CD4-positive, alpha-beta T cell (primary cell): ENCODE measurements at regions not wholly inside any gene's neighbourhood (a gene's known extent, or its start where the extent isn't known, plus 50 kb on each side); places are given as distances from the start of the nearest gene placed in this dataset.

ENCODE experiments used
- ATAC-seq: fragments of 200-7000 bp; cut with Tn5 transposase; one replicate; pipeline ENCODE4 v1.10.0; 2022; ENCODE audit warnings: mild to moderate bottlenecking; ENCODE audit not compliant: poor library complexity
- CTCF ChIA-PET: fragments of 350-600 bp; sonication (Branson Sonifier 250); formaldehyde crosslinking; loops from one replicate; lab custom pipeline; 2021; ENCODE audit warnings: antibody characterized with exemption, inconsistent platforms; lab: Charles Lee
- POLR2A ChIA-PET: fragments of 350-600 bp; sonication (Branson Sonifier 250); formaldehyde crosslinking; loops from one replicate; lab custom pipeline; 2021; ENCODE audit warnings: antibody characterized with exemption, inconsistent platforms; lab: Charles Lee
- DNase-seq, 14 experiments: peaks; one replicate each; pipeline ENCODE4 v3.0.0-alpha.2; 2013 to 2020; ENCODE audit warnings: mixed read lengths in 2 of 14
- H3K27ac ChIP-seq, 2 donors: one replicate each; pipeline versions ENCODE4 v1.5.1 to v1.7.0; 2013; ENCODE audit warnings: low read length in 2 of 2, low read depth in 1 of 2, mild to moderate bottlenecking in 1 of 2
- H3K27me3 ChIP-seq, 2 experiments: 1 replicate in 1 of 2; 2 replicates in 1 of 2; pipeline versions ENCODE4 v1.6.1 to v1.7.0; 2013; ENCODE audit warnings: low read length in 2 of 2, control low read depth in 1 of 2, mild to moderate bottlenecking in 1 of 2, moderate library complexity in 1 of 2; ENCODE audit not compliant: insufficient read depth in 2 of 2, control insufficient read depth in 1 of 2
- H3K36me3 ChIP-seq: one replicate; pipeline ENCODE4 v1.6.1; 2013; ENCODE audit warnings: low read length, control low read depth; ENCODE audit not compliant: insufficient read depth
- H3K4me1 ChIP-seq: one replicate; pipeline ENCODE4 v1.6.1; 2013; ENCODE audit warnings: low read length, control low read depth; ENCODE audit not compliant: insufficient read depth
- H3K4me3 ChIP-seq: one replicate; pipeline ENCODE4 v1.5.1; 2013; ENCODE audit warnings: mild to moderate bottlenecking, low read length, moderate library complexity
- H3K9me3 ChIP-seq, 2 experiments: 1 replicate in 1 of 2; 2 replicates in 1 of 2; pipeline versions ENCODE4 v1.6.1 to v1.7.0; 2013; ENCODE audit warnings: low read length in 2 of 2, mild to moderate bottlenecking in 2 of 2, control low read depth in 1 of 2, moderate library complexity in 1 of 2; ENCODE audit not compliant: control insufficient read depth in 1 of 2, insufficient read depth in 1 of 2
- H3K27ac Mint-ChIP-seq: one replicate; pipeline ENCODE4 v1.8.0; 2020; ENCODE audit warnings: mixed read lengths
- H3K27me3 Mint-ChIP-seq: one replicate; pipeline ENCODE4 v1.8.0; 2021; ENCODE audit warnings: mixed read lengths
- H3K36me3 Mint-ChIP-seq: one replicate; pipeline ENCODE4 v1.8.0; 2021; ENCODE audit warnings: low read depth, mixed read lengths
- H3K4me1 Mint-ChIP-seq: one replicate; pipeline ENCODE4 v1.8.0; 2021; ENCODE audit warnings: low read depth, mixed read lengths
- H3K4me3 Mint-ChIP-seq: one replicate; pipeline ENCODE4 v1.8.0; 2020; ENCODE audit warnings: mild to moderate bottlenecking, mixed read lengths
- H3K9me3 Mint-ChIP-seq: one replicate; pipeline ENCODE4 v1.8.0; 2020; ENCODE audit warnings: mixed read lengths
- intact Hi-C, 2 experiments: fragments of 100-400 bp; cut with DNase I in 1 of 2; cut with micrococcal nuclease in 1 of 2; formaldehyde crosslinking; loops; one replicate each; pipeline versions ENCODE4 v1.15.1 to v1.9.0; 2023 to 2025; cut with DNase I, micrococcal nuclease
- TF ChIP-seq, protein P1 (sequence below): fragments of 200-600 bp; IDR thresholded peaks from one replicate; pipeline ENCODE4 v1.8.0; 2022; ENCODE audit warnings: antibody characterized with exemption, mild to moderate bottlenecking

DNA sequence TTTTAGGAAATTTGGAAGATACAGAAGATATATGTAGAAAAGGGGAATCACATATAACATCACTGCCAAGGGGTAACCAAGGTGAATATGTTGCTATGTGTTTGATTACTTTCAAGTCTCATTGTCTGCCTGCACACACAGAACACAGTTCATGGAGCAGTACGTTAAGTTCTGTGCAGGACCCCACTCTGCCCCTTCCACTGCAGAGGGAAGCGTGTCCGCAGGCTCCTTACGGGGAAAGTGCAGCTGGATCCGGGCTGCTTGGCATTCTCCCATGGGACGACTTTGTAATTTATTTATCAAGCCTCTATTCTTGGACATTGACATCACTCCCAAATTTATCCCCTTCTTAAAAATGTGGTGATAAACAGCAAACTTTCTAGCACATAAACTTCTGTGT is 226.8 kb downstream of the FOXL1 start:
- CTCF ChIA-PET: no interaction called here
- no peak overlapping the region for H3K4me3 Mint-ChIP-seq
- H3K27ac Mint-ChIP-seq: no peak overlapping the region
- ATAC-seq: no peak
- POLR2A ChIA-PET: no interaction called here
- TF ChIP-seq, protein P1, sequence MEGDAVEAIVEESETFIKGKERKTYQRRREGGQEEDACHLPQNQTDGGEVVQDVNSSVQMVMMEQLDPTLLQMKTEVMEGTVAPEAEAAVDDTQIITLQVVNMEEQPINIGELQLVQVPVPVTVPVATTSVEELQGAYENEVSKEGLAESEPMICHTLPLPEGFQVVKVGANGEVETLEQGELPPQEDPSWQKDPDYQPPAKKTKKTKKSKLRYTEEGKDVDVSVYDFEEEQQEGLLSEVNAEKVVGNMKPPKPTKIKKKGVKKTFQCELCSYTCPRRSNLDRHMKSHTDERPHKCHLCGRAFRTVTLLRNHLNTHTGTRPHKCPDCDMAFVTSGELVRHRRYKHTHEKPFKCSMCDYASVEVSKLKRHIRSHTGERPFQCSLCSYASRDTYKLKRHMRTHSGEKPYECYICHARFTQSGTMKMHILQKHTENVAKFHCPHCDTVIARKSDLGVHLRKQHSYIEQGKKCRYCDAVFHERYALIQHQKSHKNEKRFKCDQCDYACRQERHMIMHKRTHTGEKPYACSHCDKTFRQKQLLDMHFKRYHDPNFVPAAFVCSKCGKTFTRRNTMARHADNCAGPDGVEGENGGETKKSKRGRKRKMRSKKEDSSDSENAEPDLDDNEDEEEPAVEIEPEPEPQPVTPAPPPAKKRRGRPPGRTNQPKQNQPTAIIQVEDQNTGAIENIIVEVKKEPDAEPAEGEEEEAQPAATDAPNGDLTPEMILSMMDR: no peak
- H3K36me3 Mint-ChIP-seq: no peaks in the 10 kb centered on the region
- H3K4me1 Mint-ChIP-seq: no peaks in the 10 kb centered on the region
- no peaks in the 10 kb centered on the region for H3K36me3 ChIP-seq
- H3K9me3 Mint-ChIP-seq: no peaks in the 10 kb centered on the region
- intact Hi-C loops: no loop called here
- no peaks in the 10 kb centered on the region for H3K4me1 ChIP-seq
- peaks cover 41% of the 10 kb centered on the region for H3K27me3 Mint-ChIP-seq
- no peak overlapping the region for H3K4me3 ChIP-seq
- peaks cover 11 to 15% of the 10 kb centered on the region in 2 experiments for H3K27me3 ChIP-seq
- H3K9me3 ChIP-seq: peaks cover 0 to 19% of the 10 kb centered on the region in 2 experiments
- DNase-seq: no peak
- no peak overlapping the region for H3K27ac ChIP-seq

- CTCF ChIA-PET: no interaction called here
Observed at GRCh38 chr16:86806181-86806837, 228.0 kb downstream of the FOXL1 start.

GRCh38 chr16:86806838-86807351 is 228.5 kb downstream of the FOXL1 start:
- no peaks in the 10 kb centered on the region for H3K9me3 Mint-ChIP-seq
- H3K27ac ChIP-seq: no peak overlapping the region
- CTCF ChIA-PET: no interaction called here
- ATAC-seq (no peak), DNase-seq (no peak)
- H3K36me3 ChIP-seq: no peaks in the 10 kb centered on the region
- H3K27me3 Mint-ChIP-seq: peaks cover 40% of the 10 kb centered on the region
- intact Hi-C loops: no loop called here
- H3K9me3 ChIP-seq: peaks cover 0 to 19% of the 10 kb centered on the region in 2 experiments
- H3K27me3 ChIP-seq: peaks cover 11 to 17% of the 10 kb centered on the region in 2 experiments
- POLR2A ChIA-PET: no interaction called here
- TF ChIP-seq, protein P1: no peak
- H3K36me3 Mint-ChIP-seq: no peaks in the 10 kb centered on the region
- no peaks in the 10 kb centered on the region for H3K4me1 ChIP-seq
- no peak overlapping the region for H3K27ac Mint-ChIP-seq
- H3K4me3 ChIP-seq: no peak overlapping the region
- no peaks in the 10 kb centered on the region for H3K4me1 Mint-ChIP-seq
- H3K4me3 Mint-ChIP-seq: no peak overlapping the region

More at GRCh38 chr16:86806181-86806837, 228.0 kb downstream of the FOXL1 start:
- Histone ChIP-seq H3K36me3 (no peaks in the 10 kb centered on the region), H3K27ac (no peak overlapping the region), H3K27me3 (peaks cover 11 to 17% of the 10 kb centered on the region in 2 experiments), H3K9me3 (peaks cover 0 to 19% of the 10 kb centered on the region in 2 experiments), H3K4me3 (no peak overlapping the region), H3K4me1 (no peaks in the 10 kb centered on the region)
- ATAC-seq: no peak
- Mint-ChIP-seq H3K9me3 (no peaks in the 10 kb centered on the region), H3K27me3 (peaks cover 40% of the 10 kb centered on the region), H3K27ac (no peak overlapping the region), H3K36me3 (no peaks in the 10 kb centered on the region), H3K4me1 (no peaks in the 10 kb centered on the region), H3K4me3 (no peak overlapping the region)
- TF ChIP-seq, protein P1: no peak
- no peak for DNase-seq
- POLR2A ChIA-PET: no interaction called here
- intact Hi-C loops: no loop called here
